ENCODE measurements at regions not wholly inside any gene's neighbourhood (a gene's known extent, or its start where the extent isn't known, plus 50 kb on each side); places are given as distances from the start of the nearest gene placed in this dataset.

- no peak for DNase-seq
Measured at GRCh38 chr3:174791161-174791560, 68.0 kb upstream of the NAALADL2 start.

GRCh38 chr3:174792864-174793263 is 66.3 kb upstream of the NAALADL2 start:
- no peak for DNase-seq
